Superior temporal gyrus (tissue), 1 donor: ENCODE measurements at regions not wholly inside any gene's neighbourhood (a gene's known extent, or its start where the extent isn't known, plus 50 kb on each side); places are given as distances from the start of the nearest gene placed in this dataset.

Experiments
- DNase-seq: peaks from one replicate; pipeline ENCODE4 v3.0.0-alpha.2; 2016; ENCODE audit errors: extremely low spot score

DNA sequence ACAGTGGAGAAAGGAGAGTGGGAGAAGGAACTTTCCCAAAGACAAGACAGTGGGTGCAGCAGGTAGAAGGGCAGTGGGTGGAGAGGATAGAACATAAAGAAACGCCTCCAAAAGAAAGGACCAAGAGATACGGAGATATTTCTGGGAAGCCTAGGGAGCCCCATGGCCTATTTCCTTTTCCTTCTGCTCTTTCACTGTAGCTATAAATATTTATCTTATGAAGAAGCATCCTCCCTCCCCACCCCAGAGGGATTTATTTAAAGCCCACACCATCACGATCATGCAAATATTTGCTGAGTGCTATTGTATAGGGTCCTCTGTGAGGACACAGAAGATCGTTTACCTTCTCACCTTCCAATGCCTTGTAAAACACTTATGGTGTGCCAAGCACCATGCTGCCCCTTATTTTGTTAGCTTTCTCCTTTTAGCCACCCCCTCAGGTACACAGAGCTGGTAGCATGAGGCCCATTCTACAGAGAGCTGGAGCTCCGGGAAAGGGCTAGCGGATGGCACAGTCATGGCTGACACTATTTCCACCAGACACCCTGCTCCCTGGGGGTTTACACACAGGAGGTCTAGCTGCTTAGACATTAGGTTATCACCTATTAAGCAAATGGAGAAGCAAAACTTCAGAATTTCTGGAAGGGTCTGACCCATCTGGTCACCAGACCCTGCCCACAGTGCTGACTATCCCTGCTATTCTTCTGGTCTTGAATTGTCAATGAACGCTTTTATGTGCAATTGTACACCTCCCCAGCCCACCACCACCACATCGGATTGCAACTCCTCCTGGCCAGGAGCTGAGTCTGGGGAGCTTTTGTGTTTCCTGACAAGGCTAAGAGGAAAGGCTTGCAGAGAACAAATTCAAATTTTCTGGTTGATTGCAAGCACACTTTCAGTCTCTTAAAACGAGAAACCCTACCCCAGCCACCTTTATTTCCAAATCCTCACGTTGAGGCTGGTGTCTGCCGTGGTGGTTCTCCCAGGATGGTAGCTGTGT, 91.8 kb upstream of the KLF7 start:
- peak; percentile 33 for DNase-seq

- peak; percentile 38 for DNase-seq
Observed at GRCh38 chr2:207258263-207258991, 92.7 kb upstream of the KLF7 start.

GRCh38 chr2:207260021-207260420, 94.3 kb upstream of the KLF7 start:
- DNase-seq: peak; percentile 39

- DNase-seq: no peak
Observed at GRCh38 chr2:207260947-207261346, 95.2 kb upstream of the KLF7 start.

- DNase-seq: no peak
Observed at GRCh38 chr2:207264310-207264709, 98.6 kb upstream of the KLF7 start.

DNA sequence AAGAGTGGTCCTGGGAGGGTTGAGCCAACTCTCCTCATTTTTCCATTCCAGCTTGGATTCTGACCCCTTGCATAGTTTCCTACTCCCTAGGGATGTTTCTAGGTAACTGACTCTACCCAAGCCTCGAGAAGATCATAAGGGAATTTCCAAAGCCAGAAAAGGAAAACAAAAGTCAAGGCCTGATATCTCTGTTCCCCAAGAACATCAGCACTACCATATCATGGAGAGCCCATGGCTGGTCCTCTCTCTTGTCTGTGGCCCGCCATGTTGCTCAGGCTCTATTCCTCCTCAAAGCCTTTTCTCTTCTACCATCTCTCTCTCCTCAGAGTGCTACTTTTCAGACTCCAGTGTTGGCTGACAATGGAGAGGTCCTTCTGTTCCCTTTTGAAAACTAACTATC, 99.6 kb upstream of the KLF7 start:
- no peak for DNase-seq

DNA sequence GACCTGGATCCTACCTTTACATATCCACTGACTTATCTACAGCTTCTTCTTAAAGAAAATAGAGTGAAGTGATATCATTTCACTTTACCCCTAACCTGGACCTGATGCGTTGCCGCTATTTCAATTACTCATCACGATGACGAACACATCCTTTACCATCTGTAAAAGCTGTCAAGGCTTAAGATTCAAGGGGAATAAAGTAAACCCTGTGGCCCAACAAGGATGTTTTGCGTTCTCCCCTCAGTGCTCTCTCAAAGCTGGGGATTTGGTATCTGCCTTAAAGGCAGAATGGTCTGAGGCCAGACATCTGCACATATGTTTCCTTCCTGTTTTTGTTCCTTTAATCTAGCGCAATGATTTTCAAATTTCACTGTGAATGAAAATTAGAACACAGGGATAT, 100.1 kb upstream of the KLF7 start:
- DNase-seq: no peak

GRCh38 chr2:207266648-207267047, 100.9 kb upstream of the KLF7 start:
- no peak for DNase-seq

- DNase-seq: no peak
Observed at GRCh38 chr2:207269038-207269437, 103.3 kb upstream of the KLF7 start.

- no peak for DNase-seq
Observed at GRCh38 chr2:207274530-207275189, 108.9 kb upstream of the KLF7 start.

DNA sequence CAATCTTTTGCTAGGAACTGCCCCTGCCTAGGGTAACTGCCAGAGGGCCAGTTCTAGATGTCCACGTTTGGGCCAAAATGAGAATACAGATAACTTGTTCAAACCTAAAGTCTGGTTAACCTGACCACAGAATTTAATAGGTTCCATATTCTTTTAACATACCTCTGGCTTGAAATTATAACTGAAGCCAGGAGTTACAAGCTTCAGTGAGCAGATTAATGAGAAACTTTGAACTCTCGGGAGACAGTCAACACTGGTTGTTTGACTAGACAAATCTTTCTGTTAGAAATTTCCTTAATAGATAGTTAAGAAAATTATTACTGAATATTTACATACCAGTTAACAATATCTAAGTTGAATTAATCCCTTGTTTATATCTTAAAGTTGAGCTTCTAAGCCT, 110.0 kb upstream of the KLF7 start:
- DNase-seq: no peak

DNA sequence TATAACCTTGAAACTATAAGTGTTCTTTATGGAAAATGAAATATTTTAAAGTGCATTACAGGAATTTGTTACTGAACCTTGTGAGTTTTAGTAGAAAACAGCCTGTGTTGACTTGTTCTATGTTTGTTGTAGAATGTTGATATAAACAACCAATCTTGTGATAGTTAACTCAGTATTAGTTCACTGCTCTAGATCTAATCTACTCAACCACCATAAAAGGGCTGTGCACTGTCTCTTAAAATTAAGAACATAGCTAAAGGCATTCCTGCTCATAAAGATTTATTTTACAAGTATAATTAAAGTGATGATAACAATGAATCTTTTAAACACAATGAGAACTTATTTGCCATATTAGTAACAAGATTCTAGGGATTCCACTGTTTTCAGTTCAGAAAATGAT, 110.5 kb upstream of the KLF7 start:
- no peak for DNase-seq

- no peak for DNase-seq
Observed at GRCh38 chr2:207276858-207277257, 111.1 kb upstream of the KLF7 start.

DNA sequence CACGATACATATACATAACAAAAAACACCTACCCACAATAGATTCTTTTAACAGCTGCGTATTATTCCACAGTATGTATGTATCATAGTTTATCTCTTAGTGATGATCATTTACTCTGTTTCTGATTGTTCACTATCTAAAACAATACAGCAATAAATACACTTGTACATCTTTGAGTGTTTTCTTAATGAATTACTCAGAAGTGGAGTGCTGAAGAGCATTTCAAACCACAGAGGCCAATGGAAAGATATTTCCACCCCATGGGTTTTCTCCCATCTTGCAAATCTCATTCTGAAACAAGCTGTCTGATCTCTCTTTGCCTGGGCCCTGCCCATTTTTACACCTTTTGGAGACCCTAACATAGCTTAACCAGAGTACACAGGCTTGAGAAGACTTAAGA, 113.8 kb upstream of the KLF7 start:
- no peak for DNase-seq

- no peak for DNase-seq
Observed at GRCh38 chr2:207281436-207281835, 115.7 kb upstream of the KLF7 start.

DNA sequence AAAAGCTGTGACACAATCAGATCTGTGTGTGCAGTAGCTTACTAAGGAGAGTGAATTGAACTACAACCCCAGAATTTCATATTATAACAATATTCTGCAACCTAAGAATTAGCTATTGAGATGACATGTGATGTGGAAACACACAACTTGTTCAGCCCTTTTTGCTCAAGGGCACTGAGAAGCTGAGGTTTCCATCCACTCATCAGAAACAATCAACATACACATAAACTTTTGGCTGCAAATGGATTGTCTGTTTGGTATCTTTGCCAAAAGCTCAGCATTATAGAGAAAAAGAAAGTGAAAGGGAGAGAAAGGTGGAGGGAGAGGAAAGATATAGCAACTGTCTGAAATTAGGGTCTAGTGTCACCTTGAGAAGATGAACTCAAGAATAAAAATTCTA, 117.2 kb upstream of the KLF7 start:
- DNase-seq: peak; percentile 65

DNA sequence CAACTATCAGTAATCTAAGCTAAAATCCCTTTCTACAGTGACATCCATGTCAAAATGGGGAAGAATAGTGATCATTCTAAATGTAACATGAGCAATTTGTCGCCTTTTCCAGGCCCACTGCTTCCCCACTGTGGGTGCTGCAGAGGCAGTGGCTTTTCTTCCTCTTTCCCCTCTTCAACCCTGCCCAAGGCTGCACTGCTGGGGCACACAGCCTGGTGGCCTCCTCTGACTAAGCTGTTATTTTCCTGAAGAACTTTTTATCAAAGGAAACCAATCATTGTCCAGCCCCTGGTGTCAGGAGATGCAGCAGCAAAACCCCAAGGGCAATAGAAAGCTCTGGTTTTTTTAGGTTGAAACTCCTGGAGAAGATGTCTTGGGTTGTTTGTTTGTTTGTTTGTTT, 117.6 kb upstream of the KLF7 start:
- DNase-seq: peak; percentile 26

GRCh38 chr2:207284556-207285472, 119.1 kb upstream of the KLF7 start:
- DNase-seq: no peak

DNA sequence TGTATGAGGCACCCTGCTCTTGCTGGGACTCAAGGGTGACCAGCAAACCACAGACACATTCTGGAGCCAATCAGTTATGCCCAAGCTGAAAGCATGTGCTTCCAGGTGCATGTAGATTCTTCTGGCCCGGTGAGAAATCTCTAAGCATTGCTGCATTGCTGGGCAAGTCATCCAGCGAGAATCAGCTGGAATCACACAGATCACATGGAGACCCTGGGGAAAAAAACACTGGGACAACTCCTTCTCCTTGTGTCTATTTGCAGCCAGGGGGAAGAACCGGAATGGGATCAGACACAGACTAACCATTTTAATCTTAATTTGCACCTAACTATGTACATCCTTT, 119.7 kb upstream of the KLF7 start:
- no peak for DNase-seq

DNA sequence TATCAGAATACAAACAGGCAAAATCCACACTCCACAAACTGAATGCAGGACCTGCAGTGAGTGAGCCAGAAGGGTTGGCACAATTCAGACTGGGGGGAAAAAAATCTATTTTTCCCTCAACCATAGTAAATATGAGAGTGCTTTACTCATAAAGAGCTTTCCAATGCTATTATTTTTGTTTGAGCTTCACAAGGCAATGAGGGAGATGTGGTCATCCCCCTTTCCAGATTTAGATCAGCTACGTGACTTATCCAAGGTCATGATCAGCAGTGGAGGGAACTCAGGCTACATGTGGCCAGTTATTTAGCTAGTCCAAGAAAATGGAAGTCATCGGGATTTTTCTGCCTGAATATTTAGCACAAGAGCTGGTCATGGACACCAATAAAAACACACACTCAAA, 120.4 kb upstream of the KLF7 start:
- no peak for DNase-seq

- no peak for DNase-seq
Observed at GRCh38 chr2:207288628-207289027, 122.9 kb upstream of the KLF7 start.
